SK-N-SH (cell line): ENCODE measurements at regions not wholly inside any gene's neighbourhood (a gene's known extent, or its start where the extent isn't known, plus 50 kb on each side); places are given as distances from the start of the nearest gene placed in this dataset.

Experiments
- CTCF ChIA-PET: fragments of 300-600, 350-600 bp; formaldehyde crosslinking; extraction: SDS; loops from one replicate; lab custom pipeline; 2021; lab: Yijun Ruan, JAX
- POLR2A ChIA-PET: fragments of 350-600 bp; sonication (Branson Sonifier 250); formaldehyde crosslinking; extraction: SDS; loops from one replicate; lab custom pipeline; 2020; ENCODE audit warnings: antibody characterized with exemption, inconsistent platforms; lab: Yijun Ruan, JAX
- DNase-seq: peaks from one replicate; pipeline ENCODE4 v3.0.0; 2012
- H2AFZ ChIP-seq: fragments of 200-600 bp; sonication (generic); 2 replicates; pipeline ENCODE4 v1.8.1; 2016; ENCODE audit warnings: antibody characterized with exemption, mild to moderate bottlenecking, low read depth
- H3F3A ChIP-seq: fragments of 200-600 bp; sonication (generic); replicated peaks from 2 replicates; pipeline ENCODE3; 2016; ENCODE audit warnings: antibody characterized with exemption, mild to moderate bottlenecking; ENCODE audit not compliant: insufficient read depth
- H3K27ac ChIP-seq, 2 experiments: fragments of 200-500 bp in 1 of 2; fragments of 200-600 bp in 1 of 2; sonication (Bioruptor generic) in 1 of 2; sonication (generic), shearing (Covaris generic) in 1 of 2; 2 replicates each; pipeline versions ENCODE4 v1.5.1 to v1.6.1; 2014 to 2016; ENCODE audit warnings: low read depth in 2 of 2, inconsistent platforms in 1 of 2, low read length in 1 of 2, mild to moderate bottlenecking in 1 of 2, mixed read lengths in 1 of 2
- H3K27me3 ChIP-seq: fragments of 200-600 bp; sonication (generic), shearing (Covaris generic); 2 replicates; pipeline ENCODE4 v1.6.1; 2016; ENCODE audit warnings: mixed run types; ENCODE audit not compliant: insufficient read depth
- H3K36me3 ChIP-seq, 2 experiments: fragments of 200-500 bp in 1 of 2; fragments of 200-600 bp in 1 of 2; sonication (Bioruptor generic) in 1 of 2; sonication (generic) in 1 of 2; replicated peaks in 1 of 2; 2 replicates each; pipeline versions ENCODE3 to v1.5.1; 2014 to 2016; ENCODE audit warnings: low read length in 1 of 2, mild to moderate bottlenecking in 1 of 2; ENCODE audit not compliant: insufficient read depth in 2 of 2, control insufficient read depth in 1 of 2
- H3K4me1 ChIP-seq, 2 experiments: fragments of 200-500 bp in 1 of 2; fragments of 200-600 bp in 1 of 2; sonication (Bioruptor generic) in 1 of 2; sonication (generic), shearing (Covaris generic) in 1 of 2; 2 replicates each; pipeline versions ENCODE4 v1.5.1 to v1.6.1; 2014 to 2016; ENCODE audit warnings: low read depth in 1 of 2, low read length in 1 of 2, mixed run types in 1 of 2; ENCODE audit not compliant: insufficient read depth in 2 of 2, control insufficient read depth in 1 of 2
- H3K4me2 ChIP-seq: fragments of 200-600 bp; sonication (generic), shearing (Covaris generic); 2 replicates; pipeline ENCODE4 v1.6.1; 2017; ENCODE audit warnings: mixed run types
- H3K4me3 ChIP-seq, 2 experiments: fragments of 200-500 bp in 1 of 2; fragments of 200-600 bp in 1 of 2; sonication (Bioruptor generic) in 1 of 2; sonication (generic), shearing (Covaris generic) in 1 of 2; 2 replicates each; pipeline versions ENCODE4 v1.5.1 to v1.8.1; 2014 to 2016; ENCODE audit warnings: low read depth in 2 of 2, inconsistent platforms in 1 of 2, low read length in 1 of 2, mild to moderate bottlenecking in 1 of 2, mixed read lengths in 1 of 2, moderate library complexity in 1 of 2
- H3K79me2 ChIP-seq: fragments of 200-600 bp; sonication (generic); 2 replicates; pipeline ENCODE4 v1.8.1; 2017; ENCODE audit warnings: mild to moderate bottlenecking; ENCODE audit not compliant: insufficient read depth
- H3K9ac ChIP-seq: fragments of 200-600 bp; sonication (generic); 2 replicates; pipeline ENCODE4 v1.6.1; 2017; ENCODE audit warnings: mixed run types
- H3K9me2 ChIP-seq: fragments of 200-600 bp; sonication (generic); 2 replicates; pipeline ENCODE4 v1.6.1; 2017; ENCODE audit warnings: mixed run types
- H3K9me3 ChIP-seq: fragments of 200-600 bp; sonication (generic); 2 replicates; pipeline ENCODE4 v1.6.1; 2017; ENCODE audit warnings: mixed run types, mild to moderate bottlenecking, moderate library complexity
- H4K20me1 ChIP-seq: fragments of 200-600 bp; sonication (generic); 2 replicates; pipeline ENCODE4 v1.6.1; 2017; ENCODE audit warnings: mild to moderate bottlenecking, mixed run types; ENCODE audit not compliant: insufficient read depth
- CTCF ChIP-seq: fragments of 200-600 bp; sonication (generic); IDR thresholded peaks from 2 replicates; pipeline ENCODE4 v1.6.1; 2017; ENCODE audit warnings: antibody characterized with exemption, mild to moderate bottlenecking, moderate library complexity
- FOSL2 ChIP-seq: IDR thresholded peaks from 2 replicates; pipeline ENCODE4 v1.4.0; 2012; ENCODE audit warnings: low read depth, mild to moderate bottlenecking, moderate library complexity, borderline replicate concordance
- FOXJ3 ChIP-seq: sonication (generic); formaldehyde crosslinking; IDR thresholded peaks from 2 replicates; pipeline ENCODE4 v1.5.1; 2020; ENCODE audit warnings: mild to moderate bottlenecking, missing genetic modification reagents
- GABPA ChIP-seq: IDR thresholded peaks from 2 replicates; pipeline ENCODE4 v1.4.0; 2012; ENCODE audit warnings: low read depth, mild to moderate bottlenecking
- MEF2A ChIP-seq: IDR thresholded peaks from 2 replicates; pipeline ENCODE4 v1.4.0; 2012; ENCODE audit warnings: low read depth, borderline replicate concordance
- NRF1 ChIP-seq: IDR thresholded peaks from 2 replicates; pipeline ENCODE4 v1.6.1; 2012; ENCODE audit warnings: low read depth, mild to moderate bottlenecking, low read length
- RAD21 ChIP-seq: IDR thresholded peaks from 2 replicates; pipeline ENCODE4 v1.6.1; 2012; ENCODE audit warnings: mild to moderate bottlenecking, low read length
- REST ChIP-seq: IDR thresholded peaks from 2 replicates; pipeline ENCODE4 v1.6.1; 2012; ENCODE audit warnings: mild to moderate bottlenecking, low read depth, low read length, moderate library complexity
- TAF1 ChIP-seq: IDR thresholded peaks from 2 replicates; pipeline ENCODE4 v1.6.1; 2012; ENCODE audit warnings: low read depth, mild to moderate bottlenecking, low read length, moderate library complexity, borderline replicate concordance
- WGBS: methylation state at CpG from one replicate; pipeline ENCODE4 v1.1.6; 2017; ENCODE audit warnings: low lambda C conversion rate; 5-methylcytosine and 5-hydroxymethylcytosine counted together
- TF ChIP-seq, protein P1 (sequence below): fragments of 150-350 bp; IDR thresholded peaks from 2 replicates; pipeline ENCODE4 v1.6.1; 2016; ENCODE audit warnings: mild to moderate bottlenecking, low read depth, low read length

DNA sequence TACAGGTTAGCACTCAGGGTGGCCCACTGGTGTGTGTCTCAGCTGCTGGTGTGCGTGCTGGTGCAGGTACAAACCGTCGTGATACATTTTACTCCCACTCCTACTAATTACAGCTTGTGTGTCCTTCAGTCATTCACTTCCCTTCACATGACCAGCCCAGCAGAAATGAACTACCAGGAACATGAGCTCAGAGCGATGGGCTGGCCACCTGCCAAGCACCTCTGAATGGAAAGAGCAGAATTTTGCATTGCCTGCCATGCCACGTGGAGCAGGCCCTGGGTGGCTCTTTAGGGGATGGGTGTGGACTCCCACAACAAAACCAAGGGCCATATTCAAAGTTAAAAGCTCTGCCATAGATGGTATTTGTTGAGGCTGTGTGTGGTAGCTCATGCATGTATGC, 58.9 kb upstream of the PGM2 start:
- Histone ChIP-seq H2AFZ (no peak overlapping the region), H3F3A (no peaks in the 10 kb centered on the region), H3K9me2 (no peaks in the 10 kb centered on the region), H3K27me3 (no peaks in the 10 kb centered on the region; the same call in 1 of the 2 replicates), H4K20me1 (no peaks in the 10 kb centered on the region), H3K4me3 (no peak overlapping the region), H3K4me2 (no peak overlapping the region), H3K4me1 (no peaks in the 10 kb centered on the region), H3K27ac (no peak overlapping the region), H3K9me3 (no peaks in the 10 kb centered on the region), H3K9ac (no peak overlapping the region), H3K36me3 (no peaks in the 10 kb centered on the region), H3K79me2 (no peaks in the 10 kb centered on the region)
- TF ChIP-seq, protein P1, sequence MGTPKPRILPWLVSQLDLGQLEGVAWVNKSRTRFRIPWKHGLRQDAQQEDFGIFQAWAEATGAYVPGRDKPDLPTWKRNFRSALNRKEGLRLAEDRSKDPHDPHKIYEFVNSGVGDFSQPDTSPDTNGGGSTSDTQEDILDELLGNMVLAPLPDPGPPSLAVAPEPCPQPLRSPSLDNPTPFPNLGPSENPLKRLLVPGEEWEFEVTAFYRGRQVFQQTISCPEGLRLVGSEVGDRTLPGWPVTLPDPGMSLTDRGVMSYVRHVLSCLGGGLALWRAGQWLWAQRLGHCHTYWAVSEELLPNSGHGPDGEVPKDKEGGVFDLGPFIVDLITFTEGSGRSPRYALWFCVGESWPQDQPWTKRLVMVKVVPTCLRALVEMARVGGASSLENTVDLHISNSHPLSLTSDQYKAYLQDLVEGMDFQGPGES, result no peak
- no peak for TF ChIP-seq CTCF
- no peak for TF ChIP-seq RAD21
- no peak for TF ChIP-seq NRF1
- no peak for TF ChIP-seq MEF2A
- no peak for TF ChIP-seq TAF1
- TF ChIP-seq GABPA, result no peak
- CTCF ChIA-PET, result interaction anchor here (1.7 kb wide), 1 partner anchor 35 kb away, joined by 3 read pairs; no protein-coding TSS in a partner anchor
- DNase-seq, result no peak
- 50% methylated on average over 5 of the region's 5 CpGs for WGBS
- POLR2A ChIA-PET, result no interaction called here

GRCh38 chr4:37767019-37767418, 59.5 kb upstream of the PGM2 start:
- Histone ChIP-seq H3K4me3 (no peak overlapping the region), H3K4me2 (no peak overlapping the region), H2AFZ (no peak overlapping the region), H3K9me2 (no peaks in the 10 kb centered on the region), H3K4me1 (no peaks in the 10 kb centered on the region), H3K9me3 (no peaks in the 10 kb centered on the region), H3K27ac (no peak overlapping the region), H3K79me2 (no peaks in the 10 kb centered on the region), H3K36me3 (no peaks in the 10 kb centered on the region), H3K9ac (no peak overlapping the region), H3K27me3 (no peaks in the 10 kb centered on the region; the same call in 1 of the 2 replicates), H3F3A (no peaks in the 10 kb centered on the region), H4K20me1 (no peaks in the 10 kb centered on the region)
- no peak for DNase-seq
- TF ChIP-seq FOSL2 (no peak), REST (no peak), NRF1 (no peak), FOXJ3 (CRISPR knock-in tag) (no peak), GABPA (no peak)
- POLR2A ChIA-PET, result no interaction called here
- CTCF ChIA-PET, result interaction anchor here (1.7 kb wide), 1 partner anchor 35 kb away, joined by 3 read pairs; no protein-coding TSS in a partner anchor
- 69% methylated on average over 2 of the region's 2 CpGs for WGBS
